Tibial artery (tissue), 4 donors: ENCODE measurements at regions not wholly inside any gene's neighbourhood (a gene's known extent, or its start where the extent isn't known, plus 50 kb on each side); places are given as distances from the start of the nearest gene placed in this dataset.

Experiments
- DNase-seq, 2 donors: peaks; one replicate each; pipeline ENCODE4 v3.0.0-alpha.2; 2019
- H3K27ac ChIP-seq, 2 donors: fragments of 200-600 bp; sonication (generic) in 1 of 2; 1 replicate in 1 of 2; 2 replicates in 1 of 2; pipeline ENCODE4 v1.5.1; 2018 to 2019; ENCODE audit warnings: mild to moderate bottlenecking in 1 of 2
- H3K27me3 ChIP-seq, 2 donors: fragments of 200-600 bp; sonication (generic) in 1 of 2; one replicate each; pipeline versions ENCODE4 v1.5.1 to v1.6.0; 2016 to 2019
- H3K36me3 ChIP-seq, 3 donors: fragments of 200-600 bp; sonication (generic) in 2 of 3; one replicate each; pipeline ENCODE4 v1.5.1; 2016 to 2019; ENCODE audit warnings: mild to moderate bottlenecking in 2 of 3
- H3K4me1 ChIP-seq, 4 donors: fragments of 200-600 bp; sonication (generic) in 2 of 4; 1 replicate in 3 of 4; 2 replicates in 1 of 4; pipeline ENCODE4 v1.5.1; 2016 to 2019
- H3K4me3 ChIP-seq, 2 donors: fragments of 200-600 bp; sonication (generic) in 1 of 2; 1 replicate in 1 of 2; 2 replicates in 1 of 2; pipeline ENCODE4 v1.5.1; 2018 to 2019; ENCODE audit warnings: mild to moderate bottlenecking in 2 of 2
- H3K9me3 ChIP-seq, 3 donors: fragments of 200-600 bp; sonication (generic) in 1 of 3; one replicate each; pipeline ENCODE4 v1.5.1; 2016 to 2019
- CTCF ChIP-seq, 2 experiments: fragments of 200-600 bp in 1 of 2; fragments of 450-650 bp in 1 of 2; IDR thresholded peaks; one replicate each; pipeline ENCODE4 v1.5.1; 2017 to 2019; ENCODE audit warnings: antibody characterized with exemption in 2 of 2, mild to moderate bottlenecking in 1 of 2, moderate library complexity in 1 of 2
- intact Hi-C: fragments of 100-400 bp; cut with DNase I; formaldehyde crosslinking; loops from one replicate; pipeline ENCODE4 v1.15.0; 2023; ENCODE audit warnings: low total_unique reads

- H3K36me3 ChIP-seq = no peaks in the 10 kb centered on the region
- DNase-seq = no peak
- intact Hi-C loops = loop anchor here (5.0 kb wide), 1 partner anchor 1420 kb away; the partner anchor contains the start of gene NRP2
- H3K4me3 ChIP-seq = no peak overlapping the region
- H3K4me1 ChIP-seq = peaks cover 0 to 18% (median 11%) of the 10 kb centered on the region in 4 donors
- H3K9me3 ChIP-seq = no peaks in the 10 kb centered on the region
- no peak overlapping the region for H3K27ac ChIP-seq
- no peak for TF ChIP-seq CTCF (IDR thresholded peaks at IDR 0.05)
- no peaks in the 10 kb centered on the region for H3K27me3 ChIP-seq
Observed at GRCh38 chr2:204261846-204262245, 283.4 kb upstream of the PARD3B start.

- no peak overlapping the region for H3K4me3 ChIP-seq
- H3K4me1 ChIP-seq = peaks cover 0 to 7% (median 2%) of the 10 kb centered on the region in 4 donors
- no peaks in the 10 kb centered on the region for H3K36me3 ChIP-seq
- no peak for TF ChIP-seq CTCF (IDR thresholded peaks at IDR 0.05)
- H3K27me3 ChIP-seq = no peaks in the 10 kb centered on the region
- no peaks in the 10 kb centered on the region for H3K9me3 ChIP-seq
- intact Hi-C loops = loop anchor here (5.0 kb wide), 1 partner anchor 1418 kb away; the partner anchor contains the start of gene NRP2
- no peak for DNase-seq
- no peak overlapping the region for H3K27ac ChIP-seq
Observed at GRCh38 chr2:204264085-204264553, 281.2 kb upstream of the PARD3B start.

- no peak for DNase-seq
- H3K36me3 ChIP-seq = no peaks in the 10 kb centered on the region
- no peak overlapping the region for H3K27ac ChIP-seq
- H3K27me3 ChIP-seq = no peaks in the 10 kb centered on the region
- H3K9me3 ChIP-seq = no peaks in the 10 kb centered on the region
- intact Hi-C loops = loop anchor here (5.0 kb wide), 1 partner anchor 1418 kb away; the partner anchor contains the start of gene NRP2
- H3K4me3 ChIP-seq = no peak overlapping the region
- peaks cover 0 to 7% (median 2%) of the 10 kb centered on the region in 4 donors for H3K4me1 ChIP-seq
- no peak for TF ChIP-seq CTCF (IDR thresholded peaks at IDR 0.05)
Observed at GRCh38 chr2:204264621-204265140, 280.6 kb upstream of the PARD3B start.

GRCh38 chr2:204265681-204266181, 279.5 kb upstream of the PARD3B start:
- Histone ChIP-seq H3K9me3 (peaks cover 0 to 6% (median 0%) of the 10 kb centered on the region in 3 donors), H3K27me3 (no peaks in the 10 kb centered on the region), H3K36me3 (no peaks in the 10 kb centered on the region), H3K27ac (no peak overlapping the region), H3K4me3 (no peak overlapping the region), H3K4me1 (no peaks in the 10 kb centered on the region)
- intact Hi-C loops = no loop called here
- DNase-seq = no peak
- TF ChIP-seq CTCF (IDR thresholded peaks at IDR 0.05) = no peak

- no peak for DNase-seq
- H3K27me3 ChIP-seq = no peaks in the 10 kb centered on the region
- no peak for TF ChIP-seq CTCF (IDR thresholded peaks at IDR 0.05)
- peaks cover 0 to 6% (median 0%) of the 10 kb centered on the region in 3 donors for H3K9me3 ChIP-seq
- H3K27ac ChIP-seq = no peak overlapping the region
- H3K4me1 ChIP-seq = peaks cover 0 to 15% (median under 1%) of the 10 kb centered on the region in 4 donors
- no peak overlapping the region for H3K4me3 ChIP-seq
- H3K36me3 ChIP-seq = no peaks in the 10 kb centered on the region
- intact Hi-C loops = no loop called here
Observed at GRCh38 chr2:204268458-204268857, 276.8 kb upstream of the PARD3B start.
